HG03575 (cell line): ENCODE measurements at regions not wholly inside any gene's neighbourhood (a gene's known extent, or its start where the extent isn't known, plus 50 kb on each side); places are given as distances from the start of the nearest gene placed in this dataset.

ENCODE experiments used
- ATAC-seq: cut with Tn5 transposase; IDR thresholded peaks from one replicate; pipeline ENCODE4 v1.9.1; 2021; ENCODE audit not compliant: unreplicated experiment, insufficient number of reproducible peaks, low FRiP score; ENCODE audit errors: extremely low read depth

DNA sequence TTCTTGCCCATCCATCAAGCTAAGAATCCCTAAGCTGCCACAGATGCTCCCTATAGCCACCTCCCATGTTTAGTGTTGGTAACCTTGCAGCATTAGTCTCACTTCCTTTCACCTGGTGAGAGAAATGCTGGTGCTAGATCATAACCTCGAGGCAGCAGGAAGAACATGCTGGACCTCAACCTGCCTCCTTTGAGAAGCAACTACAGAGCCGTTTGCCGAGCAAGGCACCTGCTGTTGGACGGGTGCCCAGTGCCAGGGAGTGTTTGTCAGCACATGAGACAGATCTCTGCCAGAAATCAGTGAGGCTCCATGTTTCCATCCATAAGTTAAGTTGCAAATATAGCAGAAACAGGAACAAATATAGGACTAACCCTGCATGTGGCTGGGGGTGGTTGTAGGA lies 955.7 kb downstream of the TUSC7 start:
- ATAC-seq, result no peak

DNA sequence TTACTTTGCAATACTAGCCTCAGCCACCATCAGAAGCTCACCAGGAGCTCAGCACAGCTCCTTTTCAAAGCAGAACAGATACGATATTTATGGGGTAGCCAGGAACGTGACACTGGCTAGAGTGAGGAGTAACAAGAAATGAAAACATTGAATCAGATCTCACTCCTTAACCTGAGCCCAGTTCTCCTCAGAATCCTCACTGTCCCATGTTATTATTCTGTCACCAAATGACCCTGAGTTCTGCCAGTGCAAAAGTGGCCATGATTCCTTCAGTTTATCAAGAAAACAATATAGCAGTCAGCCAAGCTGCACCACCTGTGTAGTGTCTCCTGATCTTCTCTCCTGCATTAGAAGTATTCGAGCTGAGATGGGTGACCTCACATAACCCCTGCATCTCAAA lies 956.7 kb downstream of the TUSC7 start:
- no peak for ATAC-seq

DNA sequence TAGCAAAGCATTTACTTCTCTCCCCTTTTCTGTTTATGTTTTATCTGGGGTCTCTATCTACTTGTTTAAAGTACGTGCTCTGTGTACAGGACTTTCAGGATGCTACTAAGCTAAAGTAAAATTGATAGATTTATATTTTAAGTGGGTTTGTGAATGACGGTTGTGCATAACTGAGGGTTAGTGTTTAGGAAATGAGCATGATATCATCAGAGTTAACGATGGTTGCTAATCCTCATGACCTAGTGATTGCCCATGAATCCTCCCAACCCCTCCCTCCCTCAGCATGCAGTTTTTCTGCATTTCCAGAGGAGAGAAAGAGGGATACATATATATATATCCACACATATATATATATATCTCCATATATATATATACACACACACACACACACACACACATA lies 957.2 kb downstream of the TUSC7 start:
- ATAC-seq, result no peak

DNA sequence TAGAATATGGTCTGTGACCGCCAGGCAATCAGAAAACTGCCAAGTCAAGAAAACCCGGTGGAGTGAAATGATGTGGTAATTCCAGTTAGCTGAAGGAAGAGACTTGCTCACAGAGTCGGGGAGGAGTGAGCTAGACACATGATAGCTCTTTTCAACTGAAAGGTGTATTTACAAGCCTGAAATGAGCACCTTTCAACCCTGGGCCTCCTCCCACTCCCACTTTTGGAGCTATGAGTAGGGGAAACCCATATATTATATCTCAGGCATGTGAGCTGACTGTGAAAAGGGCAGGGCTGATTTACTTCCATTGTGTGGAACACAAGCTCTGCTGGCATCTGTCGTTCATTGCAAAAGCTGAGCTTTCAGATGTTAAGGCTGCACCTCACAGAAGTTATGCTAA lies 960.2 kb downstream of the TUSC7 start:
- ATAC-seq, result no peak

DNA sequence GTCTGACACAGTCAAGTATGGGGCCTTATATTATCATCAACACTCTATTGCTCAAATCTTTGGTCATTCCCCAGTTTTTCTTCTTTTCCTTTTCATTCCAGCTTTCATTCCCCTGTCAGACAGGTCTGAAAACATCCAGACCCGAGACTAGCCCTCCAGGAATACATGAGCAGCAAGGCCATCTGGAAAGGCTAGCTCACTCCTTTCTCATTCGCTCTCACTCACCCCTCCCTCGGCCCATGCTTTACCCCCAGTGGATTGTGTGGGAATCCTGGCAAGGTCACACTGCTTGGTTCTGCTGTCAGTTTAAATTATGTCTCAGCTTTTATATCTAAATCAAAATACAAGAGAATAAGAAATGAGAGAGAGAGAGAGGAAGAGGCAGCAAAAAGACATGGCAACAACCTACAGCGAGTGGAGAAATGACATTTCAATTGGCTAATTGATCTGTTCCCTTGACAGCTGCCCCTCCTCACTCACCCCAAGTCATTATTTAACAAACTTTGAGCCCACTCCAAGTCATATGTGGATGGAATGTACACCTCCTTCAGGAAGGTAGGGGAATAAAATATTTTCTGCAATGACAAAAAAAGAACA lies 962.2 kb downstream of the TUSC7 start:
- ATAC-seq, result no peak

DNA sequence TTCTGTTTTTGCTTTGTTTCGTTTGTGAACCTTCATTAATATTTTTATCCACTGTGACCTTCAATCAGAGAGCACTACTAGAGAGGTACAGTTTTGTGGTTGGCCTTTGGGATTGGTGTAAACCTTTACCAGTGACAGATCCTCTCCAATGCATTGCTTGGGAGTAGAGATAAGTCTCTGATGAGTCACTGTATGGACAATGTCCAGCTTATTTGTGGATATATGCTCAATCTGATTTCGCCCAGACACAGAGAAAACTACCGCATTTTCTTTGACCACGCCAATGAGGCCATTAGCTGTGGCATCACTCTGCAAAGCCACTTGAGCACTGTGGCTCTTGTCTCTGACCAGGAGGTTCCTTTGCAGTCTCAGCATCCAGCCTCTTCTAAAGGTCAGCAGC lies 964.7 kb downstream of the TUSC7 start:
- no peak for ATAC-seq

DNA sequence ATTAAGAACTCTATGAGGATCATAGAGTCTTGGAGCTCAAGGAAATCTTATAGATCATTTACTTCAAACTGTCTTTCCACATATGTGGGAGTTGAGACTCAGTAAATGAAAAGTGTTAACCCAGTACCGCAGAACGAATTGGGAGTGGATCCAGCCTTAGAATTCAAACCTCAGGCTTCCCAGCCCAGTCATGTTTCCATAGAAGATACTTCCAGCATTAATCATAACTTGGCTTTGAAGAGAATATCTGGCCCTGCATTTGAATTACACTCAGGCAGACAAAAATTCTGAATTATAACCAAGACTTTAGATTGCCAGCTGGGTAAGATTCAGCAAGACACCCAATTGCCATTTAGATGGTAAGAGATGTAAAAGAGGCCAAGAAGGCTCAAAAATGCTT lies 972.0 kb downstream of the TUSC7 start:
- no peak for ATAC-seq

DNA sequence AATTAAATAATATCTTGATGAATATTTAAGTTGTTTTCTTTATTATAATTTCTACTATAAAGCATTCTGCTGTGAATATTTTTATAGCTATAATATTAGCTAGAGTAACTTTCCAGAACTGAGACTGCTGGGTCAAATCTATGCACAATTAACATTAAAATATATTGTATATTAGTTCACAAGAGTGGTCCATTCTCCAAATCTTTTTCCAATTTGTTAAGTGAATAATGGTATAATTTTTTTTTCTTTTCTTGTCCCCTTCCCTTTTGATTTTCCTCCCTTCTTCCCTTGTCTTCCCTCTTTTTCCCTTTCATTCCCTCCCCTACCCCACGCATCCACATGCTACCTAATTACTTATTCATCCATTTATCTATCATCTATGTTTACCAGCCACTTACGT lies 977.5 kb downstream of the TUSC7 start:
- no peak for ATAC-seq

DNA sequence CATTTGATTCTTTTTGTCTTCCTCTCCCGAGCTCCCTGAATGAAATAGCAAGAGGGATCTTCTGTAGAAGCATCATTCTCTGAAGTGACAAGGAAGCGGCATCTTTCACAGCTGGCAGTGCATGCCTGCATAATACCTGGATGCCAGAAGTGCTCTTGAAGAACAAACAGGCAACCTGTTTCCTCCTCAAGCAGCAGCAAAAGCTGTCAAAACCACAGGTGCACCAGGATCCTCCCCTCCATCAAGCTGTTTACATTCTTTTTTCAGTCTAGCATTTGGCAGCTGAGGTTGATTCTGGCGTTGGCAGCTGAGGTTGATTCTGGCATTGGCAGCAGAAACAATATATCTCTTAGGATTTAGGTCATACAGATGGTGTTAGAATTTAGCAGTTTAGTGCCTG lies 979.0 kb downstream of the TUSC7 start:
- ATAC-seq, result no peak

DNA sequence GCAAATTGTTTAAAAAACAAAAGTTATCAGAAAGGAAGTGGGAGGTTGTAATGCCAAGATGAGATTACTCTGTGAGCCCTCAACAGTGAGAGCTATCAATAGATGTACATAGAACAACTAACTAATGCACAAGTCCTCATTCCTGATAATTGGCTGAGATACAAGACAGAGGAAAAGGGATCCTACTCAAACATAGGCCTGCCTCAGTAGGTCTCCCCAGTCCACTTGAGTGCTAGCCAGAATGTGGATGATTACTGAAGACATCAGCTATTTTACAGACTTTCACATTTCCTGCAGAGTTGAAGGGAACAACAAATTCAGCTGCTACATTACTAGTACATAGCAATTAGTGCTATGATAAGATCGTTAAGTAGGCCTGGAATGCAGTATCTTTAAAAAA lies 981.9 kb downstream of the TUSC7 start:
- ATAC-seq, result no peak

DNA sequence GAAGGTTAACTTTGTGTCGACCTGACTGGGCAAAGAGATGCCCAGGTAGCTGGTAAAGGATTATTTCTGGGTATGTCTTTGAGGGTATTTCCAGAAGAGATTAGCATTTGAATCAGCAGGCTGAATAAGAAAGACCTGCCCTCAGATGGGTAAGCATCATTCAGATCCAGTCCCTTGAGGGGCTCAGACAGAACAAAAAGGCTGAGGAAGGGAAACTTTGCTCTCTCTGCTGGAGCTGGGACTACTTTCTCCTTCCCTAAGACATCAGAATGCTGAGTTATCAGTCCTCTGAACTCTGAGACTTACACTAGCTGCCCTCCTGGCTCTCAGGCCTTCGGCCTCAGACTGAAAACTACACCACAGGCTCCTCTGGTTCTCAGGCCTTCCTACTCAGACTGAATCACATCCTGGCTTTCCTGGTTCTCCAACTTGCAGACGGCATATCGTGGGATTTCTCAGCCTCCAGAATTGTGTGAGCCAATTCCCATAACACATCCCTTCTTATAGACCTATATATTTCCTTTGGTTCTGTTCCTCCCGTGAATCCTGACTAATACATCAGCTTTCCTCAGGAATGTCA lies 982.9 kb downstream of the TUSC7 start:
- no peak for ATAC-seq

DNA sequence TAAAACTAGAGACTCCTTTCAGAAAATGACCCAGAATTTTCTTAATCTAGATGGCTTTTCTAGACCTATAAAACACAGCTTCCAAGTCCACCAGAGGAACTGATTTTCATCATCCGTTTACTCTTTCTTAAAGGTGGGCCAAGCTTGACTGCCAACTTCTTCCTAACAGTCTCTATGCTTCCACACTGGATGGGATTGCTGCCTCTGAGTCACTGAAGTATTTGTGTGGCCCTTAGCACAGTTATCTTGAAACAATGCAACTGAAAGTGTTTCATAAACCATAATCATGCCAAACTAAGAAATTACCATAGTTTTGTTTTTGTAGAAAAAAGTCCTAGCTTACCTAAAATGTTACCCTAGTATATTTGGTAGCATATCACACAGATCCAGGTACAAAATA lies 985.7 kb downstream of the TUSC7 start:
- ATAC-seq, result no peak

DNA sequence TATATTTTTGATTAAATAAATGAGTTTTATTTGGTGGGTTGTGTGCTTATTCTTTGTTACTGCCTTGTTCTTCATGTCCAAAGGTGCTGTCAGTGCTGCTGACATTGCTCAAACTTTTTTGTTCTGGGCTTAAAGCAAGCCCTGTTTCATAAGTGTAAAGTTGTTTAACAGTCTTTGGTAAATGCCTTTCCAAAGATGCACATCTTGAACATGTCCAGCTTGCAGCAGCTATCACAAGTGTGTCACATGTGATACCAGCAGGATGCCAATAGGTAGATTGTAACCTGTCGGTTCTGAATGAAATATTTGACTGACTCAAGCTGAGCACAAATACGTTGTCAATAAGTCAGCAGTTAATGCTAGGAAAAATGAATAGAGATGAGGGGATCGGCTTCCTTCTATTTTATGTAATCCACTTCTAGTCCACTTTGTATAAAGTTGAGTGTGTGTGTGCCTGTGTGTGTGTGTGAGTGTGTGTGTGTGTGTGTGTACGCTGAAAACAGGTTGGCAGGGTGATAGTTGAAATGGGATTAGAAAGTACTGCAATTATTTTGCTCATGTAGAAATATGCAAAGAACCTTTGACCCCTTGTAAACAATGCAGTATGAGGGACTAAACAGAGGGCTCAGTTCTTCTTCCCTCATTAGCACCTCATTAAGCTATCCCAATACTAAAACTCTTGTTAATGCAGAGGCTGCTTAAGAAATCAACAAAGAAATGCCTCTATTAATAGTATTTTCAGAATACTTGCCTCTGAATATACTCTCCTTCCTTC lies 986.5 kb downstream of the TUSC7 start:
- ATAC-seq, result no peak

DNA sequence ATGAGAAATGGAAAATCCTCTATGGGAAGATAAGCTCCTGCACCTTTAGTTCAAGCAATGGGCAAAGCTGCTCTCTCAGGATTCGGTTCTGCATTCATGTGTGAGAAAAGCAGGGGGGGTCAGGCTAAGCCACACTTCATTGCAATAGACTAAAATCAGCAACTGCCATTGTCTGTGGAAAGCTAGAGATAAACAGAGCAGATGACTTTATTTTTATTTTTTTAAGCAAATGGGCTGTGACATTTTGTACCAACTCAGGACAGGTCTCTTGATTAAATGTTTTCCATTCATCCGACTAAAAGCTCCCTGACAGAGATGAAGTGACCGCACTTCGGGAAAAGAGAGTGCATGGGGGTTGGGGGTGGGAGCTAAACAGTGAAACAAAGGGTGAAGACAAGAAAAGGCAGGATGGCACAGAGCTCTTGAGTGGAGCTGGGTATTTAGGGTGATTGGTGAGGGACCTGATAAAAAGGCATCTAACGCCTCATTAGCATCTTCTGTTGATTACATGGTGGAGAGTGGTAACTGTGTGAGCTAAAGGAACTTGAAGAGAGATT lies 987.4 kb downstream of the TUSC7 start:
- ATAC-seq, result no peak

DNA sequence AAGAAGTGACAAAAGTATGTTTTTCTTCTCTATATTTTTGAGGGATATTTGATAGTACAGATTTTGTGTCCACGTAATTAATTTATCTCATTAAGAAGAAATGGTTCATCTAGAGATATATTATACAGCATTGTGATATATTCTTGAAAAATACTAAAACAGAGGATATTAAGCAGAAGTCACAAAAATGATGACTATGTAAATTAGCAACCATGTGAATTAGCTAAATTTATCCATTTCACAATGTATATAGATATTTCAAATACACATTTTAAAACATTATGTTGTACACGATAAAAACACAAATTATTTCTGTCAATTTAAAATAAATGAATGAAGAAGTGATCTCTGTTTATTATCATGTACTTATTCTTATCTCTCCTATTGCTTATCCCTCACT lies 989.5 kb downstream of the TUSC7 start:
- ATAC-seq, result no peak

DNA sequence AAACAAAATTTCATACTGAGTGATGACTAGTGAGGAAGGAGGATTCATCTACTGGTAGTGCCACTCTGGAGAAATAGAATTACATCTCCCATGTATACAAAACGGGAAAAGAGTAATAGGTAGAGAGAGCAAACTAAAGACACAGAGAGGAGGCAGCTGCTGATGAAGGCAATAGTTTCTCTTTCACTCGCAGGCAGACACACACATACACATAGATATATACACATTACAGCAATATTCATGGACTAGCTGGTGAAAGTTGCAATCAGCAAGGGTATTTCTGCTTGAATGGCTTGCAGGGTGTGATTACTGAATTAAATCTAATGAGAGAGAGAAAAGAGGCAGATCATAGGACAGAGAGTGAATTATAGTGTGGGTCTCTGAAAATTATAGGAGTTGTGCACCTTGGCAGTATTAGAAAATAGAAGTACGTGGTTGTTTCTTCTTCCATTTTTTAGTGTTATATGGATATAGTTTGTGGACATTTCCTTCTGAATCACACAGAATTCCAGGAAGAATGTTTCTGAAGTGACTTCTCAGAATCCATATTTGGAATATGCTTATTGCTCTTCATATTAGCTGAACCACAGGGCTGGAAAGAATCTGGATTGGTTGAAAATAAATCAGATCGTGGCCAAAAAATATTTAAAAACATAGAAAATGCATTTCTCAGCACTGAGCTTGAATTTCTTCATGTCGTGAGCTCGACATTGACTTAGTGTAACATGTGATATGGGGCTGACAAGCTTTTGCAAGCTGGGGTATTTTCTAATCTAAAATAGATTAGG lies 991.2 kb downstream of the TUSC7 start:
- no peak for ATAC-seq

DNA sequence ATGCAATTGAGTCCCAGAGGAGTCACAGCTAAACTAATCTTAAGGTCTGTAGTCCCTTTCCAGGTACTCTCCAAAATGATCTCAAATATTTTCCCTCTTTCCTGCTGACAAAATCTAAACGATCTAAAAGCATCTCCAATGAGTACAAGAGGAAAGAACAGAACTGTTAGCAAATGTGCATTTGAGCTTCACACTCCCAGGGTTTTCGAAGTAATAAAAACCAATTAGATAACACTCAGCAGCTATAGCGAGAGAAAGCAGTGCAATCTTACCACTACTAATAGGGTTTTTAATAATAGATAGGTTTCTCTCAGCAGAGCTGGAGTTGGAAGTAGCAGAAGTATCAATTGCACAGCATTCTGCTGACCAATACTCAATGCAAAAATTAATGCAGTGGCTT lies 995.4 kb downstream of the TUSC7 start:
- ATAC-seq, result no peak

DNA sequence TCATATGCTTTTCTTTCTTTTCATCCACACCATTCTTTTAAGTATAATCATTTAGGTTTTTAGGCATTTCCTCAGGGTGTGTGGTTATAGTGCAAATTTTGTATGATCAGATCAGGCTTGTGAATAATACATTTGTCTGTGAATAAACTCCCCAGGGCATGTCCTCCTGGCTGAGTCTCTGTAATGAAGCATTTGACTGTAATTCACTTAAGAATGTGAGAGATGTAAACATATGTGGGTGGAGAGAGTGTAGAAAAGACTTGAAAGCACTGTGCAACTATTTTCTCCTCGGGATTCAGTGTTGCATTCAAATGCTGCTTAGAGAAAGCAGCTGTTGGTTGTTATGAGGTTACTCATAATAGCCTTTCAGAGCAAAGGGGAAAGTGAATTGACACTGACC lies 996.5 kb downstream of the TUSC7 start:
- ATAC-seq, result no peak

DNA sequence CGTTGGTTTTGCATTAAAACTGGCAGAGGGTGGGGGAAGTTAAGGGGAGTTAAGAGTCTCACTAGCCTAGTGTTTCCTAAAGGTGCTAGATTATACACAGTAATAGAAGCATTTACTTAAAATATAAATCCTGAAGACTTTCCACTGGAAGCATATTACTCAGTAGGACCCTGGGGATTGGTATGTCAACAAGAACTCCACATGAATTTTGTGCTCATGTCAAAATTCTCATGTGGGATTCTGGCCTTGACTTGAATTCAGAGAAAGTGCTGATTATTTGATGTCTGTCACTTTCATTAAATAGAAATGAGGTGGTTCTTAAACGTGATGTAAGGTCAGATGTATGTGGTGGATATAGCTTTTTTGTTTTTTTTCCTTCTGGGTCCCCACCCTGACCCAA lies 997.2 kb downstream of the TUSC7 start:
- ATAC-seq, result no peak

DNA sequence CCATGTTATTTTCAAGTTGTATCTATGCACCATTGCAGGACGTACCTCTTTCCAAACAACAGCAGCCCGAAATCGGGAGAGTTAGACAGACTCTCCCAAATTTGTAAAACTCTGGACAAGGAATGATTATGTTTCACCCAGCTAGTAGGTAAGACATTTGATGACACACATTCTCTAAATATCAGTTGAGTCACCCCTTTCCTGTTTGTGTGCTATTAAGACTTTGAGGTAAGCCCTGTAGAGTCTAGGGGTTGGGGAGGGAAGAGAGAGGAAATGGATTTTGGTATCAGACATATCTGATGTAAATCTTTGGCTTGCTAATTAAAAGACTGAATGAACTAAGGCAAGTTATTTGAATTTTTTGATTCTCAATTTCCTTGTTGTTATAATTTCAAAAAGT lies 999.0 kb downstream of the TUSC7 start:
- ATAC-seq, result no peak
